IPS-20b (cell line): ENCODE measurements at regions not wholly inside any gene's neighbourhood (a gene's known extent, or its start where the extent isn't known, plus 50 kb on each side); places are given as distances from the start of the nearest gene placed in this dataset.
"Not testable (repeated sequence)": the region's sequence is repeated elsewhere in the genome, so short reads cannot be mapped to it uniquely, and the experiment has no call there.

Source experiments
- H3K27ac ChIP-seq: one replicate; pipeline ENCODE4 v1.5.1; 2013; ENCODE audit warnings: low read length
- H3K27me3 ChIP-seq: 2 replicates; pipeline ENCODE4 v1.6.1; 2013; ENCODE audit warnings: mild to moderate bottlenecking, low read length, inconsistent platforms; ENCODE audit not compliant: insufficient read depth
- H3K36me3 ChIP-seq: 2 replicates; pipeline ENCODE4 v1.6.1; 2013; ENCODE audit warnings: low read depth, mild to moderate bottlenecking, inconsistent platforms, low read length, moderate library complexity; ENCODE audit not compliant: insufficient read depth
- H3K4me1 ChIP-seq: 2 replicates; pipeline ENCODE4 v1.6.1; 2013; ENCODE audit warnings: mild to moderate bottlenecking, control low read depth, inconsistent platforms, low read length, moderate library complexity; ENCODE audit not compliant: insufficient read depth
- H3K4me3 ChIP-seq: 2 replicates; pipeline ENCODE4 v1.5.1; 2013; ENCODE audit warnings: mild to moderate bottlenecking, low read length, inconsistent platforms
- H3K9ac ChIP-seq: 2 replicates; pipeline ENCODE4 v1.6.1; 2013; ENCODE audit warnings: low read depth, mild to moderate bottlenecking, inconsistent platforms, low read length, moderate library complexity
- H3K9me3 ChIP-seq: 2 replicates; pipeline ENCODE4 v1.6.1; 2013; ENCODE audit warnings: mild to moderate bottlenecking, low read depth, low read length, inconsistent platforms; ENCODE audit not compliant: insufficient read depth

DNA sequence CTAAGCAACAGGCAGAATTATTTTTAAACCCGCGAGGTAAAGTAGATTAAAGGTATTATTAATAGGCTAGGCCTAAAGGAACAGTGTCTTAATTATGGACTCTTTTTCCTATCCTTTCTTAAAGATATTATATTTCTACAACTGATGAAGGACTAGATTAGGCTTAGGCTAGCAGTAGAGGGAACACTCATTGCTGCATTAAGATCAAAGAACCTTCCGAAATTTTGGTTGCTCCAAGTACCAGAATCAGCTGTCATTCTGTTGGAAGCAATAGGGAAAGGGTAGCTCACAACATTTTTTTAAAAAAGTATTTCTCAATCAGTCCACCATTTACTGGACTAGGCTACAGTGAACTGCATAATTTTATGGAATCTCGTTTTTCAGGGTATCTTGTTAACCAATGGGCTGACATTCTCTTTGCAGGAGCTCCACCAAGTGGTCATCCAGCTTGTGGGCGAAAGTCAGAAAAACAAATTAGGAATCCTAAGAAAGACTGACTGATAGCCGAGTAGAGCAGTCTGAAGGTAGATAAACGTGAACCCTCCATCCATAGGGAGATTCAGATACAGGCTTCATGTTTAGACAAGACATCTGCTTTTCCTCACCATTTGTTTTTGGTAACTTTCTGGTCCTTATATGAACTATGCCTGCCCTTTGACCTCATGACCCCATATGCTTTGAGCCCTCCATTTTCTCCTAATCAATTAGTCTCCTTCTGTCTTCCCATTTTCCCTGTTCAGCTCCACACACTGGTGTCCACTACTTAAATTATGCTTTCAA, 103.6 kb upstream of the CHD1 start:
- H3K4me1 ChIP-seq = no peaks in the 10 kb centered on the region
- H3K36me3 ChIP-seq = no peaks in the 10 kb centered on the region
- H3K4me3 ChIP-seq = no peak overlapping the region
- no peaks in the 10 kb centered on the region for H3K9me3 ChIP-seq
- no peak overlapping the region for H3K27ac ChIP-seq
- H3K27me3 ChIP-seq = no peaks in the 10 kb centered on the region
- no peak overlapping the region for H3K9ac ChIP-seq

- H3K9ac ChIP-seq = no peak overlapping the region
- H3K27ac ChIP-seq = no peak overlapping the region
- H3K4me3 ChIP-seq = no peak overlapping the region
- no peaks in the 10 kb centered on the region for H3K27me3 ChIP-seq
- H3K9me3 ChIP-seq = no peaks in the 10 kb centered on the region
- no peaks in the 10 kb centered on the region for H3K36me3 ChIP-seq
- H3K4me1 ChIP-seq = no peaks in the 10 kb centered on the region
Measured at GRCh38 chr5:99030906-99031440, 102.2 kb upstream of the CHD1 start.

GRCh38 chr5:99029172-99029571, 100.4 kb upstream of the CHD1 start:
- Histone ChIP-seq H3K9me3 (no peaks in the 10 kb centered on the region), H3K27me3 (no peaks in the 10 kb centered on the region), H3K9ac (no peak overlapping the region), H3K4me1 (no peaks in the 10 kb centered on the region), H3K27ac (no peak overlapping the region), H3K4me3 (no peak overlapping the region), H3K36me3 (no peaks in the 10 kb centered on the region)

- not testable (repeated sequence) for H3K9ac ChIP-seq, H3K27ac ChIP-seq, H3K36me3 ChIP-seq, H3K9me3 ChIP-seq, H3K4me3 ChIP-seq, H3K27me3 ChIP-seq, H3K4me1 ChIP-seq
Measured at GRCh38 chr5:99028170-99028569, 99.4 kb upstream of the CHD1 start.

DNA sequence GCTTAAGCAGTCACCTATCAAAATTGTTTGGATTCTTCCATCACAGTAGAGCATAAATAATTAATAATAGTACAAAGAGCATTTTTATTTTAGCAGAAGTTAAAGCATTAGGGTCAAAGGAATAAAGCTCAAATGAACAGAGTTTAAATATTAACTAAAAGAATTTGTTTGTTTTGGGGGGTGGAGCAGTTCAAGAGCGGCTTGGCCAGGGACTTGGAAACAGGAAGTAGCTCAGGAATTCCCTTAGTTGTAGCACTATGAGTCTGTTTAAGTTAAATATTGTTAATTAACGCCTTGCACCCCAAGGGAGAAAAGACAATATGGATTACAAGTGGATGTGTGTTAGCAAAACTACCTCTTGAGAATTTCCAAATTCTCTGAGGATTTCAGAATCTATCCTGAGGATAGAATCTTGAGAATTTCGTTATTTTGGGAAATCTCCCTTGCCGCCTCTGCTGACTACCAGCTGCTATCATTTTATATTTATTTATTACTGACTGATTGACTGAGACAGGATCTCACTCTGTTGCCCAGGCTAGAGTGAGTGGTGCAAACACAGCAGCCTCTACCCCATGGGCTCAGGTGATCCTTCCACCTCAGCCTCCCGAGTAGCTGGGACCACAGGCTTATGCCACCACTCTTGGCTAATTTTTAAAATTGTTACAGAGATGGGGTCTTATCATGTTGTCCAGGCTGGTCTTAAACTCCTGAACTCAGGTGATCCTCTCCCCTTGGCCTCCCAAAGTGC, 96.7 kb upstream of the CHD1 start:
- Histone ChIP-seq H3K9ac (no peak overlapping the region), H3K4me1 (no peaks in the 10 kb centered on the region), H3K4me3 (no peak overlapping the region), H3K36me3 (no peaks in the 10 kb centered on the region), H3K27ac (no peak overlapping the region), H3K9me3 (no peaks in the 10 kb centered on the region), H3K27me3 (no peaks in the 10 kb centered on the region)

- H3K9me3 ChIP-seq = no peaks in the 10 kb centered on the region
- no peak overlapping the region for H3K27ac ChIP-seq
- H3K27me3 ChIP-seq = no peaks in the 10 kb centered on the region
- no peak overlapping the region for H3K9ac ChIP-seq
- H3K4me1 ChIP-seq = no peaks in the 10 kb centered on the region
- H3K4me3 ChIP-seq = no peak overlapping the region
- no peaks in the 10 kb centered on the region for H3K36me3 ChIP-seq
Measured at GRCh38 chr5:99023330-99023729, 94.5 kb upstream of the CHD1 start.

GRCh38 chr5:99022250-99022649, 93.4 kb upstream of the CHD1 start:
- Histone ChIP-seq H3K36me3 (no peaks in the 10 kb centered on the region), H3K27ac (no peak overlapping the region), H3K27me3 (no peaks in the 10 kb centered on the region), H3K9me3 (no peaks in the 10 kb centered on the region), H3K4me1 (no peaks in the 10 kb centered on the region), H3K4me3 (no peak overlapping the region), H3K9ac (no peak overlapping the region)

DNA sequence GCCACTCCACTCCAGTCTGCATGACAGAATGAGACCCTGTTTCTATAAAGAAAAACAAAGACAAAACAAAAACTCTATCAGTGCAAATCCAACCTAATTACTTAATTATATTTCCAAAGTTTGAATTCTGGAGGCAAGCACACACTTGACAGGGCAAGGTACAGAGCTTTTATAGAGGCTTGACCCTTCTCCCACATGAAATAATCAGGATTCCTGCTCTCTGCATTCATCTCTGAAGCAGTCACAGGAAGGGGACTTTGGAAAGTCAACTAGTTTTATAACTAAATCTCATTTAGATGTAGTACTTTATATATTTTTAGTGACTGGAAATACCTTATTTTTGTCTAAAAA, 91.9 kb upstream of the CHD1 start:
- H3K4me3 ChIP-seq = no peak overlapping the region
- H3K27me3 ChIP-seq = no peaks in the 10 kb centered on the region
- H3K27ac ChIP-seq = no peak overlapping the region
- no peak overlapping the region for H3K9ac ChIP-seq
- H3K9me3 ChIP-seq = no peaks in the 10 kb centered on the region
- H3K4me1 ChIP-seq = no peaks in the 10 kb centered on the region
- H3K36me3 ChIP-seq = no peaks in the 10 kb centered on the region

DNA sequence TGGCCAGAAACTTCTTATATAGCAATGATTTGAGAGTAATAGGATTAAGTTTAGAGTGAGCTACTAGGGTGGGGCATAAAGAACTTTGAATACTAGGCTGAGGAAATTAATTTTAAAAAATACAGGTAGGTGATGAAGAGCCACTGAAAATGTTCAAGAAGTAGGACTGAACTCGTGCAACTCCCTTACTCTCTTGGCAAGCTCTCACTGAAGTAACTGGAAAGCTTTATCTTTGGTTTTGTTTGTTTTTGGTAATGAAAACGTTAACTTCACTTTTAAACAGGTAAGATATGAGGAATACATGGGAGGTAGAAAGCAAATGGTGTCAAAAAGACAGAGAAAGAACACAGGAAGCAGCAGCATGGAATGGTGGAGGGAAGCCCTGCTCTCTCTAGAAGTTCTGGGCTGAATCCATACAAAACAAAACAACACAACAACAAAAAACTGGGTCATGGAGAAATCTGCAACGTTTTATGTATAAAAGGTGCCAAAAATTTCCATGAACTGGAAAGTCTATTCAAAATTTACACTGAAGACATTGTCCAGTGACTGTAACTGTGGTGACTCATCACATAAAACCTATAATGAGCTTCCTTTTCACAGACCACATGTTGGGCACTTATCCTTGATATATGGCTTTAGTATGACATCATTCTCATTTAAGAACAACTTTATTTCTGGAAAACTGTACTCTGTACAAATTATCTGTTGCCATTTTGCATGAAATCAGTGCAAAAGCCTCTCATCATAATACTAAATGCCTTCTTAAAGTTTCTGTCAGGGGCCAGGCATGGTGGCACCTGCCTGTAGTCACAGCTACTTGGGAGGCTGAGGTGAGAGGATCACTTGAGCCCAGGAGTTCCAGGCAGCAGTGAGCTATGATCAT, 91.2 kb upstream of the CHD1 start:
- Histone ChIP-seq H3K4me3 (no peak overlapping the region), H3K27ac (no peak overlapping the region), H3K27me3 (no peaks in the 10 kb centered on the region), H3K9me3 (no peaks in the 10 kb centered on the region), H3K36me3 (no peaks in the 10 kb centered on the region), H3K9ac (no peak overlapping the region), H3K4me1 (no peaks in the 10 kb centered on the region)

GRCh38 chr5:99019254-99019653, 90.4 kb upstream of the CHD1 start:
- Histone ChIP-seq H3K4me3 (no peak overlapping the region), H3K4me1 (no peaks in the 10 kb centered on the region), H3K27ac (no peak overlapping the region)

DNA sequence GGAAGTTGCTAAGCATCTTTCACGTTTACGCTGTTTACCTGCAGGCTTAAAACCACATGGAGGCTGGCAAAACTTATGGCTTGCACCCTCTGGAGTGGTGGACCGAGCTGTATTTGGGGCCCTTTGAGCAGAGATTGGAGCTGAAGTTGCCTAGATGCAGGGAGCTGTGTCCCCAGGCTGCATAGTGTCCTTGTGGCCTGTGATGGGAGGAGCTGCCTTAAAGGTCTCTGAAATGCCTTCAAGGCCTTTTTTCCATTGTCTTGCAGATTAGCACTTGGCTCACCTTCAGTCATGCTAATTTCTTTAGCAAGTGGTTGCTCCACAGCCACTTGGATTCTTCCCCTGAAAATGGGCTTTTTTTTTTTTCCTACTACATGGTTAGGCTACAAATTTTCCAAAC, 81.5 kb upstream of the CHD1 start:
- Histone ChIP-seq H3K27ac (no peak overlapping the region), H3K27me3 (no peaks in the 10 kb centered on the region), H3K9me3 (no peaks in the 10 kb centered on the region), H3K36me3 (no peaks in the 10 kb centered on the region), H3K4me1 (no peaks in the 10 kb centered on the region), H3K9ac (no peak overlapping the region), H3K4me3 (no peak overlapping the region)

More at GRCh38 chr5:99019254-99019653, 90.4 kb upstream of the CHD1 start:
- Histone ChIP-seq H3K9me3 (no peaks in the 10 kb centered on the region), H3K27me3 (no peaks in the 10 kb centered on the region), H3K36me3 (no peaks in the 10 kb centered on the region), H3K9ac (no peak overlapping the region)
